Stimulated activated CD4-positive, alpha-beta T cell treated with anti-CD3 and anti-CD28 coated beads, TNF-alpha, amount 100 ng/mL, for 48 hours (primary cell): ENCODE measurements at regions not wholly inside any gene's neighbourhood (a gene's known extent, or its start where the extent isn't known, plus 50 kb on each side); places are given as distances from the start of the nearest gene placed in this dataset.
"Not testable (repeated sequence)": the region's sequence is repeated elsewhere in the genome, so short reads cannot be mapped to it uniquely, and the experiment has no call there.

Experiments used
- DNase-seq, 3 donors: peaks; one replicate each; pipeline ENCODE4 v3.0.0-alpha.2; 2020; ENCODE audit warnings: low read depth in 3 of 3

- DNase-seq = no peak
These were observed 488.9 kb downstream of the PCNX1 start for GRCh38 chr14:71396050-71396677.

GRCh38 chr14:71397371-71397770, 490.1 kb downstream of the PCNX1 start:
- DNase-seq = no peak

GRCh38 chr14:71398450-71398849, 491.2 kb downstream of the PCNX1 start:
- DNase-seq = no peak

- no peak for DNase-seq
These were observed 491.8 kb downstream of the PCNX1 start for GRCh38 chr14:71399057-71399487.

GRCh38 chr14:71400871-71401321, 493.6 kb downstream of the PCNX1 start:
- no peak for DNase-seq

- not testable (repeated sequence) for DNase-seq
These were observed 495.2 kb downstream of the PCNX1 start for GRCh38 chr14:71402415-71402814.

- DNase-seq = no peak
These were observed 496.4 kb downstream of the PCNX1 start for GRCh38 chr14:71403656-71404055.

GRCh38 chr14:71405676-71406075, 498.4 kb downstream of the PCNX1 start:
- no peak for DNase-seq

- DNase-seq = no peak
These were observed 501.2 kb downstream of the PCNX1 start for GRCh38 chr14:71408362-71409030.

GRCh38 chr14:71410578-71411284, 503.5 kb downstream of the PCNX1 start:
- DNase-seq = no peak

GRCh38 chr14:71411285-71411595, 504.0 kb downstream of the PCNX1 start:
- DNase-seq = no peak

- no peak for DNase-seq
These were observed 504.5 kb downstream of the PCNX1 start for GRCh38 chr14:71411738-71412137.

- DNase-seq = no peak
These were observed 507.6 kb downstream of the PCNX1 start for GRCh38 chr14:71414631-71415403.

GRCh38 chr14:71415404-71415690, 508.1 kb downstream of the PCNX1 start:
- DNase-seq = no peak

- DNase-seq = no peak
These were observed 509.1 kb downstream of the PCNX1 start for GRCh38 chr14:71416392-71416791.

- DNase-seq = no peak
These were observed 511.4 kb downstream of the PCNX1 start for GRCh38 chr14:71418532-71419245.

GRCh38 chr14:71423481-71423880, 508.7 kb upstream of the RGS6 start:
- DNase-seq = no peak

GRCh38 chr14:71424941-71425340, 507.3 kb upstream of the RGS6 start:
- no peak for DNase-seq

GRCh38 chr14:71426001-71426400, 506.2 kb upstream of the RGS6 start:
- DNase-seq = no peak

GRCh38 chr14:71429902-71430301, 502.3 kb upstream of the RGS6 start:
- no peak for DNase-seq

- no peak for DNase-seq
These were observed 501.9 kb upstream of the RGS6 start for GRCh38 chr14:71430321-71430677.
